HCT116 (cell line): ENCODE measurements at regions not wholly inside any gene's neighbourhood (a gene's known extent, or its start where the extent isn't known, plus 50 kb on each side); places are given as distances from the start of the nearest gene placed in this dataset.

Source experiments
- EZH2phosphoT487 ChIP-seq: fragments of 200-600 bp; IDR thresholded peaks from 2 replicates; pipeline ENCODE4 v1.6.1; 2018; ENCODE audit warnings: antibody characterized with exemption, borderline replicate concordance
- POLR2A ChIP-seq: IDR thresholded peaks from 2 replicates; pipeline ENCODE4 v1.7.0; 2011; ENCODE audit warnings: borderline replicate concordance; ENCODE audit not compliant: insufficient read depth, insufficient read length; ENCODE audit errors: extremely low read depth
- POLR2AphosphoS5 ChIP-seq: IDR thresholded peaks from 2 replicates; pipeline ENCODE4 v1.6.1; 2011; ENCODE audit warnings: mild to moderate bottlenecking, low read depth, low read length, moderate library complexity
- TCF7L2 ChIP-seq: IDR thresholded peaks from 2 replicates; pipeline ENCODE4 v1.7.0; 2011; ENCODE audit warnings: borderline replicate concordance, inconsistent platforms; ENCODE audit not compliant: insufficient read depth, insufficient read length; ENCODE audit errors: extremely low read depth
- YY1 ChIP-seq: IDR thresholded peaks from 2 replicates; pipeline ENCODE4 v1.6.1; 2011; ENCODE audit warnings: low read length, low read depth, moderate library complexity, mild to moderate bottlenecking; ENCODE audit not compliant: insufficient replicate concordance; ENCODE audit errors: extremely low read depth
- TF ChIP-seq, protein P1 (sequence below), 3 experiments: fragments of 200-600 bp in 1 of 3; sonication (generic) in 1 of 3; IDR thresholded peaks in 2 of 3; conservative IDR thresholded peaks in 1 of 3; 2 replicates each; pipeline ENCODE4 v1.5.1; 2012 to 2017; ENCODE audit warnings: low read depth in 2 of 3, low read length in 2 of 3, antibody characterized with exemption in 1 of 3, borderline replicate concordance in 1 of 3, control low read depth in 1 of 3, mild to moderate bottlenecking in 1 of 3, mixed read lengths in 1 of 3, mixed run types in 1 of 3, moderate library complexity in 1 of 3; ENCODE audit not compliant: insufficient read depth in 1 of 3
- TF ChIP-seq, protein P2 (sequence below): IDR thresholded peaks from 2 replicates; pipeline ENCODE4 v1.6.1; 2012; ENCODE audit warnings: low read depth

GRCh38 chr17:71378036-71378435, 742.8 kb upstream of the SOX9 start:
- no peak for TF ChIP-seq YY1
- TF ChIP-seq, protein P1, sequence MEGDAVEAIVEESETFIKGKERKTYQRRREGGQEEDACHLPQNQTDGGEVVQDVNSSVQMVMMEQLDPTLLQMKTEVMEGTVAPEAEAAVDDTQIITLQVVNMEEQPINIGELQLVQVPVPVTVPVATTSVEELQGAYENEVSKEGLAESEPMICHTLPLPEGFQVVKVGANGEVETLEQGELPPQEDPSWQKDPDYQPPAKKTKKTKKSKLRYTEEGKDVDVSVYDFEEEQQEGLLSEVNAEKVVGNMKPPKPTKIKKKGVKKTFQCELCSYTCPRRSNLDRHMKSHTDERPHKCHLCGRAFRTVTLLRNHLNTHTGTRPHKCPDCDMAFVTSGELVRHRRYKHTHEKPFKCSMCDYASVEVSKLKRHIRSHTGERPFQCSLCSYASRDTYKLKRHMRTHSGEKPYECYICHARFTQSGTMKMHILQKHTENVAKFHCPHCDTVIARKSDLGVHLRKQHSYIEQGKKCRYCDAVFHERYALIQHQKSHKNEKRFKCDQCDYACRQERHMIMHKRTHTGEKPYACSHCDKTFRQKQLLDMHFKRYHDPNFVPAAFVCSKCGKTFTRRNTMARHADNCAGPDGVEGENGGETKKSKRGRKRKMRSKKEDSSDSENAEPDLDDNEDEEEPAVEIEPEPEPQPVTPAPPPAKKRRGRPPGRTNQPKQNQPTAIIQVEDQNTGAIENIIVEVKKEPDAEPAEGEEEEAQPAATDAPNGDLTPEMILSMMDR (IDR thresholded peaks at IDR 0.05 in 2 of 3, conservative IDR thresholded peaks at IDR 0.05 in 1 of 3; ENCODE audit: borderline replicate concordance in 1 of 3, insufficient read depth in 1 of 3, low read depth in 2 of 3, low read length in 2 of 3), result no peak
- TF ChIP-seq, protein P2, sequence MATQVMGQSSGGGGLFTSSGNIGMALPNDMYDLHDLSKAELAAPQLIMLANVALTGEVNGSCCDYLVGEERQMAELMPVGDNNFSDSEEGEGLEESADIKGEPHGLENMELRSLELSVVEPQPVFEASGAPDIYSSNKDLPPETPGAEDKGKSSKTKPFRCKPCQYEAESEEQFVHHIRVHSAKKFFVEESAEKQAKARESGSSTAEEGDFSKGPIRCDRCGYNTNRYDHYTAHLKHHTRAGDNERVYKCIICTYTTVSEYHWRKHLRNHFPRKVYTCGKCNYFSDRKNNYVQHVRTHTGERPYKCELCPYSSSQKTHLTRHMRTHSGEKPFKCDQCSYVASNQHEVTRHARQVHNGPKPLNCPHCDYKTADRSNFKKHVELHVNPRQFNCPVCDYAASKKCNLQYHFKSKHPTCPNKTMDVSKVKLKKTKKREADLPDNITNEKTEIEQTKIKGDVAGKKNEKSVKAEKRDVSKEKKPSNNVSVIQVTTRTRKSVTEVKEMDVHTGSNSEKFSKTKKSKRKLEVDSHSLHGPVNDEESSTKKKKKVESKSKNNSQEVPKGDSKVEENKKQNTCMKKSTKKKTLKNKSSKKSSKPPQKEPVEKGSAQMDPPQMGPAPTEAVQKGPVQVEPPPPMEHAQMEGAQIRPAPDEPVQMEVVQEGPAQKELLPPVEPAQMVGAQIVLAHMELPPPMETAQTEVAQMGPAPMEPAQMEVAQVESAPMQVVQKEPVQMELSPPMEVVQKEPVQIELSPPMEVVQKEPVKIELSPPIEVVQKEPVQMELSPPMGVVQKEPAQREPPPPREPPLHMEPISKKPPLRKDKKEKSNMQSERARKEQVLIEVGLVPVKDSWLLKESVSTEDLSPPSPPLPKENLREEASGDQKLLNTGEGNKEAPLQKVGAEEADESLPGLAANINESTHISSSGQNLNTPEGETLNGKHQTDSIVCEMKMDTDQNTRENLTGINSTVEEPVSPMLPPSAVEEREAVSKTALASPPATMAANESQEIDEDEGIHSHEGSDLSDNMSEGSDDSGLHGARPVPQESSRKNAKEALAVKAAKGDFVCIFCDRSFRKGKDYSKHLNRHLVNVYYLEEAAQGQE, result no peak
- no peak for TF ChIP-seq POLR2AphosphoS5
- no peak for TF ChIP-seq POLR2A
- TF ChIP-seq EZH2phosphoT487, result no peak
- TF ChIP-seq TCF7L2, result no peak
